Right lobe of liver (tissue), 6 donors: ENCODE measurements at regions not wholly inside any gene's neighbourhood (a gene's known extent, or its start where the extent isn't known, plus 50 kb on each side); places are given as distances from the start of the nearest gene placed in this dataset.
"Not testable (repeated sequence)": the region's sequence is repeated elsewhere in the genome, so short reads cannot be mapped to it uniquely, and the experiment has no call there.

Source experiments
- ATAC-seq, 4 donors: fragments of 200-7000 bp; cut with Tn5 transposase; one replicate each; pipeline ENCODE4 v1.9.1; 2020; ENCODE audit warnings: mild to moderate bottlenecking in 4 of 4, moderate library complexity in 4 of 4
- DNase-seq, 3 donors: peaks; one replicate each; pipeline ENCODE4 v3.0.0-alpha.2; 2020
- H3K27ac ChIP-seq, 3 donors: fragments of 200-600 bp; one replicate each; pipeline ENCODE4 v1.8.0; 2022
- H3K27me3 ChIP-seq, 2 donors: fragments of 200-600 bp; one replicate each; pipeline ENCODE4 v1.8.0; 2022
- H3K36me3 ChIP-seq, 4 donors: fragments of 200-600 bp; sonication (generic) in 1 of 4; one replicate each; pipeline versions ENCODE4 v1.5.1 to v1.8.0; 2017 to 2022; ENCODE audit warnings: control low read depth in 1 of 4
- H3K4me1 ChIP-seq, 4 donors: fragments of 200-600 bp; sonication (generic) in 1 of 4; one replicate each; pipeline versions ENCODE4 v1.5.1 to v1.8.0; 2017 to 2022; ENCODE audit warnings: control low read depth in 1 of 4
- H3K4me3 ChIP-seq, 3 donors: fragments of 200-600 bp; one replicate each; pipeline ENCODE4 v1.8.0; 2022
- H3K9me3 ChIP-seq, 4 donors: fragments of 200-600 bp; sonication (generic) in 1 of 4; one replicate each; pipeline versions ENCODE4 v1.5.1 to v1.8.0; 2017 to 2022; ENCODE audit warnings: control low read depth in 1 of 4
- CTCF ChIP-seq, 4 donors: fragments of 200-600 bp in 3 of 4; fragments of 450-650 bp in 1 of 4; IDR thresholded peaks; one replicate each; pipeline versions ENCODE4 v1.5.1 to v1.8.0; 2016 to 2022; ENCODE audit warnings: antibody characterized with exemption in 4 of 4, mild to moderate bottlenecking in 2 of 4
- POLR2A ChIP-seq: fragments of 450-650 bp; IDR thresholded peaks from one replicate; pipeline ENCODE4 v1.6.1; 2017; ENCODE audit warnings: antibody characterized with exemption, mild to moderate bottlenecking
- WGBS: methylation state at CpG from one replicate; pipeline ENCODE4 v1.1.6; 2018; ENCODE audit warnings: low coverage, low lambda C conversion rate; ENCODE audit not compliant: insufficient coverage; ENCODE audit errors: missing lambda C conversion rate; 5-methylcytosine and 5-hydroxymethylcytosine counted together
- intact Hi-C, 2 donors: fragments of 100-400 bp; cut with DNase I; formaldehyde crosslinking; loops; one replicate each; pipeline versions ENCODE4 v1.11.2 to v1.14.1; 2022
- donor health status: DM: no; HTN: yes; CAD: no.
- donor health status: DM: no; HTN: no; CAD: no.
- donor health status: DM: no; HTN: no; CAD: no.
- donor health status: DM: no; HTN: yes; CAD: no.
- donor health status: DM: no; HTN: yes; CAD: no.

DNA sequence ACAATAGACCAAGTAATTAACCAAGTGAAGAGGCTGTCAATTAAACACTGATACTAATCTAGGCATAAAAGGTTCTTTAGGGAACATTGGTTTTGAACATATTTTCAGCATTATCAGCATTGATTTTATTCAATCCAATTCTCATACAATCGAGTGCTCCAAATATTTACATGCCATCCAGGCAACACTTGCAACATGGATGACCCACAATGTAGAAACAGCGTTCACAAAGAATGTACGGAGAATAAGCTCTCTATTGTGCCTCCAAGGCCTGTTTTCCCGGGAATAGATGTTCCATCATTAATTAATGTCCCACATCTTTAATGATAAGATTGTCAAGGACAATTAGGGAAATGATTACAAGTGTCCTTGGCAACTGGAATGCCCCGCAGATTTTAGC is 117.4 kb downstream of the RFX6 start:
- 68% methylated on average over 5 of the region's 5 CpGs for WGBS
- Histone ChIP-seq H3K36me3 (no peaks in the 10 kb centered on the region), H3K9me3 (no peaks in the 10 kb centered on the region), H3K27ac (no peak overlapping the region), H3K27me3 (no peaks in the 10 kb centered on the region), H3K4me3 (no peak overlapping the region), H3K4me1 (no peaks in the 10 kb centered on the region)
- intact Hi-C loops = no loop called here
- no peak for DNase-seq
- no peak for ATAC-seq
- TF ChIP-seq CTCF (IDR thresholded peaks at IDR 0.05) (no peak), POLR2A (no peak)

GRCh38 chr6:116996842-116997241 is 119.8 kb downstream of the RFX6 start:
- WGBS = 32% methylated on average over 5 of the region's 5 CpGs
- no peaks in the 10 kb centered on the region for H3K36me3 ChIP-seq
- H3K4me1 ChIP-seq = no peaks in the 10 kb centered on the region
- ATAC-seq = no peak
- no peak overlapping the region for H3K4me3 ChIP-seq
- no peak overlapping the region for H3K27ac ChIP-seq
- intact Hi-C loops = no loop called here
- no peaks in the 10 kb centered on the region for H3K27me3 ChIP-seq
- H3K9me3 ChIP-seq = no peaks in the 10 kb centered on the region
- DNase-seq = no peak
- TF ChIP-seq POLR2A (no peak), CTCF (IDR thresholded peaks at IDR 0.05) (no peak)

DNA sequence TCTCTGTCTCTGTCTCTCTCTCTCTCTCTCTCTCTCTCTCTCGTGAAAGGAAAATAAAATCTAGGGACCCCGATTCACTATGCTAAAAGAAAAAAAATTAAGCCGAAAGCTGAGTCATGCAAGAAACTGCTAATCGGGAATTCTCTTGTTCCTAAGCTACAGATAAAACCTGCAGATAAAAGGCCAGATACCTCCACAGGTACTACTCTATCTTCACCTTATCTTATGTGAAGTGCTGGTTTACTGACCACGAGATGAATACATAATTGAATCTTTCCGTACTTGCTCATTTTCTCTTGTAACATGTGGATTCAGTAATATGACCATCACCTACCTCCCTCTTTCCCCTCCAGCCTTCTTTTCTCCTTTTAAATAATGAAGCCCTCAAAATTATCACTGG is 120.5 kb downstream of the RFX6 start:
- Histone ChIP-seq H3K27me3 (no peaks in the 10 kb centered on the region), H3K4me1 (no peaks in the 10 kb centered on the region), H3K9me3 (no peaks in the 10 kb centered on the region), H3K36me3 (no peaks in the 10 kb centered on the region), H3K27ac (no peak overlapping the region), H3K4me3 (no peak overlapping the region)
- intact Hi-C loops = no loop called here
- TF ChIP-seq POLR2A (no peak), CTCF (IDR thresholded peaks at IDR 0.05) (no peak)
- WGBS = 50% methylated on average over 6 of the region's 6 CpGs
- DNase-seq = no peak
- no peak for ATAC-seq

DNA sequence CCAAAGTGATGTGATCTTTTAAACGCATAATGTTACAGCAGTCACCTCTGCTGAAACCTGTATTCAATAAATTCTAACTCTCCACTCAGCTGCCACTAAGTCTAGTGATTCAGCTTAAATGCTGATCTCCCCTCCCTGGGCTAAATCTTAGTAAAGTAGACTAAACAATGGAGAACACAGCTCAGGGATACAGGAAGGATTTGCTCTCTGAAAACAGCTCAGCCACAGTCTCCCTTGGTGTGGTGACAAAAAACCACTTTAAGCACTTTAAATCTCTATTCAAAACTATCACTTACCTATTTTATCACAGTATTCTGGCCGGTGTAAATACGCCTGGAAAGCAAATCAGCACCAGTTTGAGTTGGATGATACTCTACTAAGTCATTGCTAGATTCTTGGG is 130.6 kb downstream of the RFX6 start:
- Histone ChIP-seq H3K36me3 (no peaks in the 10 kb centered on the region), H3K4me1 (no peaks in the 10 kb centered on the region), H3K27me3 (no peaks in the 10 kb centered on the region), H3K27ac (no peak overlapping the region), H3K9me3 (no peaks in the 10 kb centered on the region), H3K4me3 (no peak overlapping the region)
- no peak for DNase-seq
- no peak for ATAC-seq
- intact Hi-C loops = no loop called here
- WGBS = 52% methylated on average over 3 of the region's 3 CpGs
- no peak for TF ChIP-seq POLR2A
- no peak for TF ChIP-seq CTCF (IDR thresholded peaks at IDR 0.05)

GRCh38 chr6:117008618-117009017 is 131.6 kb downstream of the RFX6 start:
- WGBS = 66% methylated on average over 3 of the region's 3 CpGs
- Histone ChIP-seq H3K27ac (no peak overlapping the region), H3K36me3 (no peaks in the 10 kb centered on the region), H3K27me3 (no peaks in the 10 kb centered on the region), H3K4me1 (no peaks in the 10 kb centered on the region), H3K9me3 (no peaks in the 10 kb centered on the region), H3K4me3 (no peak overlapping the region)
- intact Hi-C loops = no loop called here
- TF ChIP-seq POLR2A = no peak
- TF ChIP-seq CTCF (IDR thresholded peaks at IDR 0.05) = no peak
- ATAC-seq (no peak), DNase-seq (no peak)

DNA sequence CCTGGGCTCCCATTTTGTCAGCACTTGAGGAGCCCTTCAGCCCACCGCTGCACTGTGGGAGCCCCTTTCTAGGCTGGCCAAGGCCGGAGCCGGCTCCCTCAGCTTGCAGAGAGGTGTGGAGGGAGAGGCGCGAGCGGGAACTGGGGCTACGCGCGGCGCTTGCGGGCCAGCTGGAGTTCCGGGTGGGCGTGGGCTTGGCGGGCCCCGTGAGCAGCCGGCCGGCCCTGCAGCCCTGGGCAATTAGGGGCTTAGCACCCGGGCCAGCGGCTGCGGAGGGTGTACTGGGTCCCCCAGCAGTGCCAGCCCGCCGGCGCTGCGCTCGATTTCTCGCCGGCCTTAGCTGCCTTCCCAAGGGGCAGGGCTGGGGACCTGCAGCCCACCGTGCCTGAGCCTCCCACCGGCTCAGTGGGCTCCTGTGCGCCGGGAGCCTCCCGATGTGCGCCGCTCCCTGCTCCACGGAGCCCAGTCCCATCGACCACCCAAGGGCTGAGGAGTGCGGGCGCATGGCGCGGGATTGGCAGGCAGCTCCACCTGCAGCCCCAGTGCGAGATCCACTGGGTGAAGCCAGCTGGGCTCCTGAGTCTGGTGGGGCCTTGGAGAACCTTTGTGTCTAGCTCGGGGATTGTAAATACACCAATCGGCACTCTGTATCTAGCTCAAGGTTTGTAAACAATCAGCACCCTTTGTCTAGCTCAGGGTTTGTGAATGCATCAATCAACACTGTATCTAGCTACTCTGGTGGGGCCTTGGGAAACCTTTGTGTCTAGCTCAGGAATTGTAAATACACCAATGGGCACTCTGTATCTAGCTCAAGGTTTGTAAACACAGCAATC is 137.8 kb downstream of the RFX6 start:
- H3K4me3 ChIP-seq, H3K36me3 ChIP-seq, H3K9me3 ChIP-seq, H3K27me3 ChIP-seq, intact Hi-C loops, H3K27ac ChIP-seq, H3K4me1 ChIP-seq, ATAC-seq: not testable (repeated sequence)
- DNase-seq = peak in 1 of 3 donors; percentile 34
- WGBS = no CpG with 5 or more reads among the region's 43 CpGs

DNA sequence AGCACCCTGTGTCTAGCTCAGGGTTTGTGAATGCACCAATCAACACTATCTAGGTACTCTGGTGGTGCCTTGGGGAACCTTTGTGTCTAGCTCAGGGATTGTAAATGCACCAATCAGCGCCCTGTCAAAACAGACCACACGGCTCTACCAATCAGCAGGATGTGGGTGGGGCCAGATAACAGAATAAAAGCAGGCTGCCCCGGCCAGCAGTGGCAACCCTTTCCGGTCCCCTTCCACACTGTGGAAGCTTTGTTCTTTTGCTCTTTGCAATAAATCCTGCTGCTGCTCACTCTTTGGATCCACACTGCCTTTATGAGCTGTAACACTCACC is 138.4 kb downstream of the RFX6 start:
- ATAC-seq, DNase-seq, H3K27me3 ChIP-seq, H3K4me3 ChIP-seq, H3K36me3 ChIP-seq, intact Hi-C loops, H3K4me1 ChIP-seq, H3K27ac ChIP-seq, H3K9me3 ChIP-seq: not testable (repeated sequence)
- 33% methylated on average over 2 of the region's 4 CpGs for WGBS
